ENCODE measurements at regions not wholly inside any gene's neighbourhood (a gene's known extent, or its start where the extent isn't known, plus 50 kb on each side); places are given as distances from the start of the nearest gene placed in this dataset.

- Mint-ChIP-seq H3K27ac (ENCODE audit: unreplicated experiment) (no peak overlapping the region), H3K27me3 (ENCODE audit: low read depth) (no peaks in the 10 kb centered on the region), H3K9me3 (ENCODE audit: low read depth) (no peaks in the 10 kb centered on the region), H3K36me3 (ENCODE audit: low read depth) (no peaks in the 10 kb centered on the region), H3K4me1 (ENCODE audit: low read depth) (peaks cover 24% of the 10 kb centered on the region), H3K4me3 (ENCODE audit: unreplicated experiment) (no peak overlapping the region)
- TF ChIP-seq CTCF (IDR thresholded peaks at IDR 0.05) = no peak
- no peak for DNase-seq (ENCODE audit: low spot score)
Measured at GRCh38 chr18:11494107-11494506, 115.3 kb upstream of the SLC35G4 start.

DNA sequence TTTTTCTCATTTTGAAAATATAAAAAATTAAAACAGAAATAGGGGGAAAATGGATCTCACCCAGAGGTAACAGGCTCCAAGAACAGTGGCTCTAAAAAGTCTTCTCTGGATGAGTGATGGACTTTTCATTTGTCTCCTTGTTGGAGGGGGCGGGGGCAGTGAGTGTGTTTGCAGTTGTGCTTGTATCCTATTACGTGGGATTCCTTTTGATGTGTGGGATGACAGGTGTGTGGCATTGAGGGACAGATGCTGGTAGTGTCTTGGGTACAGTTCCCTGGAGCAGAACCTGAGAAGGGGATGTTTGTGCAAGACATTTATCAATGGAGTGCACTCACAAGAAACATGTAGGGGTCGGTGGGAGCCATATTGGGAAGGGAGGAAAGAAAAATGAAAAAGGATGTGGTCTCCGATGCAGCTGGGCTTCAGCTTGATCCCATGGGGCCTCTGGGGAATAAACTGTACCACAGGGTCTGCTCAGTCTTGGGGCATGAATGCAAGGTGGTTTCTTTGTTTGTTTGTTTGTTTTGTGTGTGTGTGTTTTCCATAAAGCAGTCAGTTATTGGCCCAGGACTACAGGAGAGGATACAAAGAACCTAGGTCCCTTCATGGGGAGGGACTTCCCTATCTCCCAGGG lies 120.0 kb upstream of the SLC35G4 start:
- no peak for DNase-seq (ENCODE audit: low spot score)
- no peak overlapping the region for H3K4me3 Mint-ChIP-seq (ENCODE audit: unreplicated experiment)
- no peak for TF ChIP-seq CTCF (IDR thresholded peaks at IDR 0.05)
- H3K36me3 Mint-ChIP-seq (ENCODE audit: low read depth) = no peaks in the 10 kb centered on the region
- H3K9me3 Mint-ChIP-seq (ENCODE audit: low read depth) = no peaks in the 10 kb centered on the region
- peaks cover 6% of the 10 kb centered on the region for H3K4me1 Mint-ChIP-seq (ENCODE audit: low read depth)
- no peaks in the 10 kb centered on the region for H3K27me3 Mint-ChIP-seq (ENCODE audit: low read depth)
- no peak overlapping the region for H3K27ac Mint-ChIP-seq (ENCODE audit: unreplicated experiment)

DNA sequence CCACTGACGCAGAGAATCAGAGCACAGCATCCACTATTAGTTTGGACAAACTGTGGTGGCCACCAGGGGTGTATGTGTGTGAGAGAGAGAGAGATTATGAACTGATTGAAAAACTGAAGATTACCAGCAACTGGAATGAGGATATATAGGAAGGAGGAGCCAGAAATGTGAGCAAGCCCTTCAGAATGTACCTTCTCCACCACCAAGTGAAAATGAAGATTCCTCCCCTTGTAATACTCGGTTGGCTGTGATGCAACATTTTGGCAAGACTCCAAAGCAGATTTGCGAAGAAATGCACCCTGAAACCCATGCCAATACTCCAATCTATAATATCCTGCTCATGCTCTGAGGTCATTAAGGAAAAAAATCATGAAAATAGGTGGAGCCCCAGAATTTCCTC lies 121.2 kb upstream of the SLC35G4 start:
- Mint-ChIP-seq H3K4me3 (ENCODE audit: unreplicated experiment) (no peak overlapping the region), H3K36me3 (ENCODE audit: low read depth) (no peaks in the 10 kb centered on the region), H3K9me3 (ENCODE audit: low read depth) (no peaks in the 10 kb centered on the region), H3K4me1 (ENCODE audit: low read depth) (no peaks in the 10 kb centered on the region), H3K27ac (ENCODE audit: unreplicated experiment) (no peak overlapping the region), H3K27me3 (ENCODE audit: low read depth) (no peaks in the 10 kb centered on the region)
- DNase-seq (ENCODE audit: low spot score) = no peak
- TF ChIP-seq CTCF (IDR thresholded peaks at IDR 0.05) = no peak

DNA sequence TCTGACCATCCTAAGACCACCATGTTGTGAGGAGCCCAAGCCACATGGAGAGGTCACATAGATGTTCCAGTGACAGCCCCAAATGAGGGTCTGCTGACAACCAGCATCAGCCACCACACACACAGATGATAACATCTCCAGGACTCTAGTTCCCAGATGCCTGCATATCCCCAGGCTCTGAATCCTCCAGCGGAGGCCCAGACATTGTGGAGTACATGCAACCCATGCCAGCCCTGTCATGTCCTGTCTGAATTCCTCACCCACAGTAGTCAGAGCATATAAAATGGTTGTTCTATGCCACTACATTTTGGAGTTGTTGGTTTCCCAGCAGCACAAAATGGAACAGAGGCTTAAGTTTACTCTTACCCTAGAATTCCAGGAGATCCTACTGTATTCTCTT lies 122.0 kb upstream of the SLC35G4 start:
- H3K9me3 Mint-ChIP-seq (ENCODE audit: low read depth) = no peaks in the 10 kb centered on the region
- no peak for DNase-seq (ENCODE audit: low spot score)
- no peaks in the 10 kb centered on the region for H3K27me3 Mint-ChIP-seq (ENCODE audit: low read depth)
- no peak for TF ChIP-seq CTCF (IDR thresholded peaks at IDR 0.05)
- no peaks in the 10 kb centered on the region for H3K4me1 Mint-ChIP-seq (ENCODE audit: low read depth)
- no peak overlapping the region for H3K27ac Mint-ChIP-seq (ENCODE audit: unreplicated experiment)
- no peaks in the 10 kb centered on the region for H3K36me3 Mint-ChIP-seq (ENCODE audit: low read depth)
- no peak overlapping the region for H3K4me3 Mint-ChIP-seq (ENCODE audit: unreplicated experiment)

DNA sequence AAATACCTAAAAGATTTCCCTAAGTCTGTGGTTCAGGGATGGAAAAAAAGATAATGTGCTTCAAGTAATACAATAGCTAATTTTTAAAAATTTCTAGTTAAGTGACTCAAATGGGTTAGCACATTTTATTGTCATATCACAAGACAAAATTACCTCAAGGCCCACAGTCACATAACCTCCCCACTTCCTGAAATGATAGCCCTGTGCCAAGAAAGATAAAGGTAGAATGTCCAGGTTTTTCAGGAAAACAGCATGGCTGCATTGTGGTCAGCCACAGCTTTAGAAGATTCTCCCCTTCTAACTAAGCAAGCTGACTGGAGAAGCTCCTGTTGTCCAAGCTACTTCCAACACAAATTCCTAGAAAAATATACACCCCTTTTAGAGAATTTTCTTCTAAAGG lies 127.1 kb upstream of the SLC35G4 start:
- Mint-ChIP-seq H3K9me3 (ENCODE audit: low read depth) (peaks cover 13% of the 10 kb centered on the region), H3K36me3 (ENCODE audit: low read depth) (no peaks in the 10 kb centered on the region), H3K27ac (ENCODE audit: unreplicated experiment) (no peak overlapping the region), H3K4me1 (ENCODE audit: low read depth) (no peaks in the 10 kb centered on the region), H3K27me3 (ENCODE audit: low read depth) (no peaks in the 10 kb centered on the region), H3K4me3 (ENCODE audit: unreplicated experiment) (no peak overlapping the region)
- TF ChIP-seq CTCF (IDR thresholded peaks at IDR 0.05) = no peak
- no peak for DNase-seq (ENCODE audit: low spot score)

Data from chondrocyte (in vitro differentiated cells).